CD1c-positive myeloid dendritic cell (primary cell): ENCODE measurements at regions not wholly inside any gene's neighbourhood (a gene's known extent, or its start where the extent isn't known, plus 50 kb on each side); places are given as distances from the start of the nearest gene placed in this dataset.

Source experiments
- DNase-seq: peaks from one replicate; pipeline ENCODE4 v3.0.0-alpha.2; 2016; ENCODE audit errors: extremely low spot score

- DNase-seq: no peak
Measured at GRCh38 chr1:80994934-80995333, 805.8 kb upstream of the ADGRL2 start.

- no peak for DNase-seq
Measured at GRCh38 chr1:80994038-80994437, 806.7 kb upstream of the ADGRL2 start.

GRCh38 chr1:80993154-80993980 is 807.4 kb upstream of the ADGRL2 start:
- no peak for DNase-seq

- DNase-seq: no peak
Measured at GRCh38 chr1:80989455-80989854, 811.3 kb upstream of the ADGRL2 start.

GRCh38 chr1:80988926-80989325 is 811.8 kb upstream of the ADGRL2 start:
- no peak for DNase-seq

GRCh38 chr1:80987824-80988223 is 812.9 kb upstream of the ADGRL2 start:
- no peak for DNase-seq

DNA sequence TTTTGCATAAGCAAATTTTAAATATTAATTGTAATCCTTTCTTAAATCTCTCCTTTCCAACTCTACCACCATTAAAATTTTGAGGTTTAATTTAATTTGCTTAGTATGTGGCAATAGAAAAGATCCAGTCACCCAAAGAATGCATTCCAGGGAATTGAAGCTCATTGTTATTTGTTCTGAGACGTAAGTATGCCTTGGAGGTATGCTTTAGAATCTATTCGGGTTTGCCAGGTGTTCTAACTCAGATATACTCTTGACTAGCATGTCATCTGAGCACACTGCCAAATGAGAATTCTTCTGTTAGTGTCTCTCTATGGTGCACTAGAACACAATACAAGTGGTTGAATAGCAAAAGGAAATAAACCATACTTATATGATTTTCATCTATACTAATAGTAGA is 813.6 kb upstream of the ADGRL2 start:
- no peak for DNase-seq

GRCh38 chr1:80982831-80983230 is 817.9 kb upstream of the ADGRL2 start:
- no peak for DNase-seq

DNA sequence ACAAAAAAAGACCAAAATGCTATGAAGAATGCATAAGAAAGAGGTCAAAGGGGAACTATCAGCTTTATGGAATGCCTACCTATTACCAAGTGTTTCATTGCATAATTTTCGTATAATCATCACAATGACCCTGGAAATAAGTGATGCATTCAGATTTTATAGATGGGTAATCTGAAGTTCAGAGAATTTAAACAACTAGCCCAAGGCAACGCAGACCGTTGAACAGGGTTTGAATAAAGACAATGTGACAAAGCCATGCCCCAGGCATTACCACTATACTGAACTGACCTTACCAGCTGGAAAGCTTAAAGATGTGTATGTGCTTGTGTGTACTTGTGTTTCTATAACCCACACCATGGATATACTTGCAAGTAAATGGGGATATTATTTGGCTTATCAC is 827.6 kb upstream of the ADGRL2 start:
- no peak for DNase-seq

DNA sequence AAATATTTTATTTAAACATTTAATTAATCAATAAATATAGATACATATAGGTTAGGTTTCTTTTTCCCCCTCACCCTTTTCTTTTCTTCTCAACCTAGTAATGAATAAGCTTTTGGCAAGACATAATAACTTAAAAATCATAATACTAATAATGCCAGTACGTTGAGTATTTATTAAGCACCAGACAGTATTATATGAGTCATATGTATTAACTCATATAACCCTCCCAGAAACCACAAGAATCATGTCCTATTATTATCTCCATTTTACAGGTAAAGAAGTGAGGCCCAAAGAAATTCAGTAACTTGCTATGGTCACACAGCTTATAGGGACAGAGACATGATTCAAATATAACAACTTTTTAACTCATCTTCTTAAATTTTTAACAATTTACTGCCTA is 834.5 kb upstream of the ADGRL2 start:
- DNase-seq: no peak

- DNase-seq: no peak
Measured at GRCh38 chr1:80962564-80962963, 838.2 kb upstream of the ADGRL2 start.

DNA sequence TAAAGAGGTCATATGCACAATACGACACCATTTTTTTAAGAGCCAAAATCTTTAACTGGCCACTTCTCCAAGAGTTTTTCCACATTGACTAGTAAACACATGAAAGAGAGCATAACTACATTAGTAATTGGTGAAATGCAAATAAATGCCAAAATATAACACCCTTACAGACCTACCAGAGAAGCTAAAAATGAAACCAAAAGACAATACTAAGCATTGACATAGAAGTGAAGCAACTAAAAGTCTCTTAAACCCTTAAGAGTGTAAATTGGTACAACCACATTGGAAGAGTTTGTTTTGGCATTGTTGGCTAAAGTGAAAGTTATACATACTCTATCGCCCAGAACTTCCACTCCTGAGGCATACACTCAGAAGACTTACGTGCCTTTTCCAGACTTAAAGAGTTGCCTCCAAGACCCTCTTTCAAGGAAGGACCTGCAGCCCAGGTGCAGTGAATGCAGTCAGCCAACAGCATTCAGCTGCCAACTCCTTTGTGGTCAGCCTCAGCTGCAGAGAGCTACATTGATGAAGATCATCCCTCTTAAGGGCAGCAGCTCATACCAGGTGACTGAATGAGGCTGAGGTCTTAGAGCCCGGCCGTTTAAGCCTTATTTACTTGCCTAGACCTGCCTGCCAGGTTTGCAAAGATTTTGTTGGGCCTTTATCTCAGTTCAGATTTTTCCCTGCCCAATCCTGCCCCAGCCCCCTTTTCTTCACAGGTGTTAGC is 839.1 kb upstream of the ADGRL2 start:
- DNase-seq: no peak

- DNase-seq: peak; percentile 27
Measured at GRCh38 chr1:80933346-80933745, 867.4 kb upstream of the ADGRL2 start.

GRCh38 chr1:80931178-80931577 is 869.6 kb upstream of the ADGRL2 start:
- no peak for DNase-seq

GRCh38 chr1:80929868-80930508 is 870.7 kb upstream of the ADGRL2 start:
- DNase-seq: no peak

- peak; percentile 24 for DNase-seq
Measured at GRCh38 chr1:80926531-80926930, 874.2 kb upstream of the ADGRL2 start.

DNA sequence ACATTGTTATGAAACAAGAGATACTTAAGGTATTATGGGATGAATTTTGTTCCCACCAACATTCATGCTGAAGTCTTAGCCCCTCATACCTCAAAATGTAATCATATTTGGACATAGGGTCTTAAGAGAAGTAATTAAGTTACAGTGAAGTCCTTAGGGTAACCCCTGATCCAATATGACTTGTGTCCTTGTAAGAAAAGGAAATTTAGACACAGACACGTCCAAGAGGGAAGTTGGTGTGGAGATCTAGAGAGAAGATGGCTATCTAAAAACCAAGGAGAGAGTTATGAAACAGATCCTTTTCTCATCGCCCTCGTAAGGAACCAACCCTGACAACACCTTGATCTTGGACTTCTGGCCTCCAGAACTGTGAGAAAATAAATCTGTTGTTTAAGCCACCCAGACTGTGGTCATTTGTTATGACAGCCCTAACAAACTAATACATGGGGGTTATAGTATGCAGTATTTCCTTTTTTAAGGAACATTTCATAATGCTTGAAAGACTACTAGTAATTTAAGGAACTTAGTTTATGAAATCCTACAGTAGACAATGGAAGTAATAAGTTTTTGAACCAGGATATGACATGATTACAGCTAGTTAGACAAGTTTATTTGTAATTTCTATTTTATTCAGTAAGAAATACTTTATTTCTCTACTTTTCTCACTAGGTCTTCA is 875.5 kb upstream of the ADGRL2 start:
- peak; percentile 59 for DNase-seq

DNA sequence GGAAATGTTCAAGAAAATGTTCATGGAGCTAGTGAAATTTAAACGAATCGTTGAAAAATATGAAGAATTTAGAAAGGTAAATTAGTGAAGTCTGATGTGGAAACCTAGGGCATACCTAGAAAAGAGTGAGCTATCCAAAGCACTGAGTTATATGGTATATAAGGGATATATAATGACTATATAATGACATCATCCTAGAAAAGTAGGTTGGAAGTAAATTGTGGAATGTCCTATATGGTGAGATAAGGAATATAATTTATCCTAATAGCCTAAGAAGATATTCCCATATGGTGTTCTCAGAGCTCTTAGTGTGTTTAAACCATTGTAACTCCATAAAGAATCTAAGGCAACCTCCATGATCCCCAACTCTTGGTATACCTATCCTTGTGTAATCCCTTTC is 876.4 kb upstream of the ADGRL2 start:
- no peak for DNase-seq

DNA sequence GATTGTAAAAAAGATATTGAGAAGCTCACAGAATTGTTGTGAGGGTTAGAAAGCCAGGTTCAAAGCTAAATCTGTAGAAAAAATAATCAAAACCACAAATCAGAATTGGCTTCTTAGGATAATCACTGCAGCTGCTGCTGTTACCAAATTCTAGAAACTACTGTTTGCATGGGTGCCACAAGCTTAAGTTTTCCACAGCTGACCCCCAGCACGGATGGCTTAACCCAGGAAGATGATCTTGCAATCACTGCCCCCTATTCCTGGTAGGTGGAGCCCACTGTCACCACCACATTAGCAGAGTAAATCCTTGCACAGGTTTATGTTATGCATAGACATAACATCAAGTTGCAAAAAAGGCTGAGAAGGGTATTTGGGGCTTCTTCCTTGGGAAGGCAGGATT is 877.8 kb upstream of the ADGRL2 start:
- no peak for DNase-seq

GRCh38 chr1:80919426-80919825 is 881.3 kb upstream of the ADGRL2 start:
- no peak for DNase-seq

DNA sequence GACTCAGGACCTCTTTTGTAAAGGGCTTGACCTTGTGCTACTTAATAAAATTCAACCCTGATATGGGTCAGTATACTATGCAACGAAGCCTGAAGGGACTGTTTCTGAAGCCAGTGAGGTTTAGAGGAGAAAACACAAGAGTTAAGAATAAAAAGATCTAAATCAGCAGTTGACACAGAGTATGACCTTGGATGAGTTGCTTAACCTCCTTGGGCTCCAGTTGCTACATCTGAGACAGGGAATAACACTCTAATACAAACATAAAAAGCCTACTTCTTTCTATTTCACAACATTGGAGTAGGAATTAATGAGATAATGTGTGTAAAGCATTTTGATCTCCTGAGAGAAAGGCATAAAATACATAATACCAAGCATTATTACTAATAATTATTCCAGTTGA is 882.4 kb upstream of the ADGRL2 start:
- DNase-seq: no peak

- no peak for DNase-seq
Measured at GRCh38 chr1:80917826-80918225, 882.9 kb upstream of the ADGRL2 start.
